Body of pancreas (tissue), 4 donors: ENCODE measurements at regions not wholly inside any gene's neighbourhood (a gene's known extent, or its start where the extent isn't known, plus 50 kb on each side); places are given as distances from the start of the nearest gene placed in this dataset.

Source experiments
- CTCF ChIP-seq, 7 experiments: fragments of 450-650 bp in 4 of 7; fragments of 200-600 bp in 3 of 7; sonication (generic) in 3 of 7; IDR thresholded peaks; one replicate each; pipeline ENCODE4 v1.5.1; 2016 to 2019; ENCODE audit warnings: antibody characterized with exemption in 7 of 7
- POLR2A ChIP-seq, 3 donors: fragments of 450-650 bp; IDR thresholded peaks; one replicate each; pipeline ENCODE4 v1.6.1; 2016; ENCODE audit warnings: antibody characterized with exemption in 3 of 3, mild to moderate bottlenecking in 2 of 3

- TF ChIP-seq CTCF (IDR thresholded peaks at IDR 0.05) = no peak
- TF ChIP-seq POLR2A (IDR thresholded peaks at IDR 0.05) = no peak
Observed at GRCh38 chr2:240244543-240244942, 104.1 kb upstream of the OTOS start.
